WTC11 (cell line): ENCODE measurements at regions not wholly inside any gene's neighbourhood (a gene's known extent, or its start where the extent isn't known, plus 50 kb on each side); places are given as distances from the start of the nearest gene placed in this dataset.

Experiments
- ATAC-seq: fragments of 200-7000 bp; cut with Tn5 transposase; 2 replicates; pipeline ENCODE4 v1.10.0; 2021; ENCODE audit warnings: mild to moderate bottlenecking, moderate library complexity
- CTCF ChIA-PET: fragments of 300-600 bp; sonication (Branson Sonifier 250); formaldehyde crosslinking; loops from one replicate; lab custom pipeline; 2021; ENCODE audit warnings: antibody characterized with exemption; lab: Charles Lee
- POLR2A ChIA-PET: fragments of 350-600 bp; sonication (Branson Sonifier 250); formaldehyde crosslinking; loops from one replicate; lab custom pipeline; 2021; ENCODE audit warnings: antibody characterized with exemption; lab: Charles Lee
- DNase-seq: peaks from one replicate; pipeline ENCODE4 v3.0.0; 2021; ENCODE audit warnings: low spot score
- H3K27ac Mint-ChIP-seq: 2 replicates; pipeline ENCODE4 v1.8.0; 2021; ENCODE audit warnings: mixed read lengths
- H3K27me3 Mint-ChIP-seq: 2 replicates; pipeline ENCODE4 v1.8.0; 2021; ENCODE audit warnings: low read depth, mild to moderate bottlenecking, moderate library complexity, mixed read lengths
- H3K36me3 Mint-ChIP-seq: 2 replicates; pipeline ENCODE4 v1.8.0; 2021; ENCODE audit warnings: mixed read lengths
- H3K4me1 Mint-ChIP-seq: 2 replicates; pipeline ENCODE4 v1.8.0; 2022; ENCODE audit warnings: mixed read lengths
- H3K4me3 Mint-ChIP-seq: 2 replicates; pipeline ENCODE4 v1.8.0; 2021; ENCODE audit warnings: mild to moderate bottlenecking, moderate library complexity, mixed read lengths
- H3K9me3 Mint-ChIP-seq: 2 replicates; pipeline ENCODE4 v1.8.0; 2021; ENCODE audit warnings: mixed read lengths
- ATF1 ChIP-seq: sonication (generic); formaldehyde crosslinking; IDR thresholded peaks from 2 replicates; pipeline ENCODE4 v1.8.1; 2023; ENCODE audit warnings: mild to moderate bottlenecking, moderate library complexity, missing genetic modification reagents
- CREB1 ChIP-seq: sonication (generic); formaldehyde crosslinking; IDR thresholded peaks from 2 replicates; pipeline ENCODE4 v1.8.0; 2023; ENCODE audit warnings: mild to moderate bottlenecking, missing genetic modification reagents
- CREM ChIP-seq: sonication (generic); formaldehyde crosslinking; IDR thresholded peaks from 2 replicates; pipeline ENCODE4 v1.8.1; 2022; ENCODE audit warnings: mild to moderate bottlenecking, missing genetic modification reagents, moderate library complexity
- EMX1 ChIP-seq: fragments of 250-450 bp; sonication (Bioruptor Pico); IDR thresholded peaks from 2 replicates; pipeline ENCODE4 v1.8.0; 2021; ENCODE audit warnings: mild to moderate bottlenecking
- ESRRA ChIP-seq: sonication (generic); formaldehyde crosslinking; IDR thresholded peaks from 2 replicates; pipeline ENCODE4 v1.8.1; 2022; ENCODE audit warnings: mild to moderate bottlenecking, missing genetic modification reagents, borderline replicate concordance
- ETV6 ChIP-seq: sonication (generic); formaldehyde crosslinking; IDR thresholded peaks from 2 replicates; pipeline ENCODE4 v1.8.1; 2022; ENCODE audit warnings: mild to moderate bottlenecking, missing genetic modification reagents
- FOXK1 ChIP-seq: sonication (generic); formaldehyde crosslinking; IDR thresholded peaks from 2 replicates; pipeline ENCODE4 v1.8.0; 2022; ENCODE audit warnings: mild to moderate bottlenecking, moderate library complexity, missing genetic modification reagents
- GTF2I ChIP-seq: fragments of 250-450 bp; sonication (Bioruptor Pico); conservative IDR thresholded peaks from 2 replicates; pipeline ENCODE4 v1.4.0; 2021; ENCODE audit warnings: mild to moderate bottlenecking
- HMGA2 ChIP-seq: fragments of 250-450 bp; sonication (Bioruptor Pico); IDR thresholded peaks from 2 replicates; pipeline ENCODE4 v1.4.0; 2021; ENCODE audit warnings: mild to moderate bottlenecking, moderate library complexity
- IRF2 ChIP-seq: sonication (generic); formaldehyde crosslinking; IDR thresholded peaks from 2 replicates; pipeline ENCODE4 v1.8.0; 2022; ENCODE audit warnings: low read depth, missing genetic modification reagents, borderline replicate concordance
- NFATC4 ChIP-seq: fragments of 250-450 bp; sonication (Bioruptor Pico); IDR thresholded peaks from 2 replicates; pipeline ENCODE4 v1.9.0; 2021; ENCODE audit warnings: mild to moderate bottlenecking
- SOX15 ChIP-seq: fragments of 250-450 bp; sonication (Bioruptor Pico); IDR thresholded peaks from 2 replicates; pipeline ENCODE4 v1.9.0; 2021; ENCODE audit warnings: mild to moderate bottlenecking
- TEAD4 ChIP-seq: sonication (generic); formaldehyde crosslinking; IDR thresholded peaks from 2 replicates; pipeline ENCODE4 v1.8.0; 2022; ENCODE audit warnings: mild to moderate bottlenecking, missing genetic modification reagents
- ZNF232 ChIP-seq: sonication (generic); formaldehyde crosslinking; IDR thresholded peaks from 2 replicates; pipeline ENCODE4 v1.8.0; 2022; ENCODE audit warnings: mild to moderate bottlenecking, missing genetic modification reagents
- TF ChIP-seq, protein P1 (sequence below): sonication (generic); formaldehyde crosslinking; IDR thresholded peaks from 2 replicates; pipeline ENCODE4 v1.8.1; 2022; ENCODE audit warnings: low read depth, missing genetic modification reagents, borderline replicate concordance
- TF ChIP-seq, protein P2 (sequence below): sonication (generic); formaldehyde crosslinking; IDR thresholded peaks from 2 replicates; pipeline ENCODE4 v1.8.1; 2023; ENCODE audit warnings: mild to moderate bottlenecking, missing genetic modification reagents
- TF ChIP-seq, protein P3 (sequence below): fragments of 250-450 bp; sonication (Bioruptor Pico); conservative IDR thresholded peaks from 2 replicates; pipeline ENCODE4 v1.9.0; 2021; ENCODE audit warnings: mild to moderate bottlenecking
- TF ChIP-seq, protein P4 (sequence below): fragments of 250-450 bp; sonication (Bioruptor Pico); IDR thresholded peaks from 2 replicates; pipeline ENCODE4 v1.9.0; 2021; ENCODE audit warnings: mild to moderate bottlenecking, borderline replicate concordance
- TF ChIP-seq, protein P5 (sequence below): sonication (generic); formaldehyde crosslinking; IDR thresholded peaks from 2 replicates; pipeline ENCODE4 v1.8.0; 2022; ENCODE audit warnings: mild to moderate bottlenecking, missing genetic modification reagents
- TF ChIP-seq, protein P6 (sequence below): fragments of 250-450 bp; sonication (Bioruptor Pico); IDR thresholded peaks from 2 replicates; pipeline ENCODE4 v1.9.0; 2021; ENCODE audit warnings: mild to moderate bottlenecking
- TF ChIP-seq, protein P7 (sequence below): sonication (generic); formaldehyde crosslinking; IDR thresholded peaks from 2 replicates; pipeline ENCODE4 v1.8.1; 2023; ENCODE audit warnings: mild to moderate bottlenecking, missing genetic modification reagents

DNA sequence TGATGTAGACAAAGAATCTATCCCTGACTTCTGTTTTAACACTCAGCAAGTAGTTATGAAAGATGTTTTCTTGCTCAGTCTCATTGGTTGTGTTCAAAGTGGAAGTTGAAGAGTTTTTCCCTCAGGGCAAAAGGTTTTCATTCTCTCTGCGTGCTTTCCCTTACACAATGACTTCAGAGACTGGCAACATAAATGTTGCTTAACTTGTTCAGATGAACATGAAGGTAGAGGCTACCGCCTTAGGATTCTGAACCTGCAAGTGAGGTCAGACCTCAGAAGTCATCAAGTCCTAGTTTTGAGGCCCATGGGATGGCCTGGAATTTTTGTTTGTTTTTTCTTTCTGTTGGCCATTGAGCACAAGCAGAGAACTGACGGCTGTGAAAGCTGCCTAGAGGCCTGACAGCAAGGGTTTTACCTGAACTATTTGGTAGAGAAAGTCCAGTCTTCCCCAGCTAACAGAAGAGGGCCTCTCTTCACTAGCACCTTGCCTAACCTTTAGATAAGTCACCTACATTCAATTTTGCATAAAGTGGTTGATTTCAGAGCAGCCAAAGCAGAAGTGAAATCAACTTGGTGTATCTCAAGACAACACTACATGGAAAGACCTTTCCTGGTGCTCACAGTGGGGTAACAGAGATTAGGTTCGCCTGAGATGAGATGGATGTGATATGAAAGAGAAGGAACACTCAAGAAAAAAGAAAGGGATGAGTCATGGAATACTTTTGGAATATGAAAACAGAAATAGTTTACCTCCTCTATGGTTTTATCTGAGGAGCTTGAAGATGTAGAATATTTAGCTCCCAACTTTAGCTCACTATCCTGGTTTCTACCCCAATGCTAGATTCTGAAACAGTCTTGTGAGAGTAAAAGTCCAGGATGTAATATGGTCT is 53.6 kb upstream of the AP4E1 start (continued):
- TF ChIP-seq, protein P1, sequence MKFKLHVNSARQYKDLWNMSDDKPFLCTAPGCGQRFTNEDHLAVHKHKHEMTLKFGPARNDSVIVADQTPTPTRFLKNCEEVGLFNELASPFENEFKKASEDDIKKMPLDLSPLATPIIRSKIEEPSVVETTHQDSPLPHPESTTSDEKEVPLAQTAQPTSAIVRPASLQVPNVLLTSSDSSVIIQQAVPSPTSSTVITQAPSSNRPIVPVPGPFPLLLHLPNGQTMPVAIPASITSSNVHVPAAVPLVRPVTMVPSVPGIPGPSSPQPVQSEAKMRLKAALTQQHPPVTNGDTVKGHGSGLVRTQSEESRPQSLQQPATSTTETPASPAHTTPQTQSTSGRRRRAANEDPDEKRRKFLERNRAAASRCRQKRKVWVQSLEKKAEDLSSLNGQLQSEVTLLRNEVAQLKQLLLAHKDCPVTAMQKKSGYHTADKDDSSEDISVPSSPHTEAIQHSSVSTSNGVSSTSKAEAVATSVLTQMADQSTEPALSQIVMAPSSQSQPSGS (CRISPR knock-in tag) = no peak

DNA sequence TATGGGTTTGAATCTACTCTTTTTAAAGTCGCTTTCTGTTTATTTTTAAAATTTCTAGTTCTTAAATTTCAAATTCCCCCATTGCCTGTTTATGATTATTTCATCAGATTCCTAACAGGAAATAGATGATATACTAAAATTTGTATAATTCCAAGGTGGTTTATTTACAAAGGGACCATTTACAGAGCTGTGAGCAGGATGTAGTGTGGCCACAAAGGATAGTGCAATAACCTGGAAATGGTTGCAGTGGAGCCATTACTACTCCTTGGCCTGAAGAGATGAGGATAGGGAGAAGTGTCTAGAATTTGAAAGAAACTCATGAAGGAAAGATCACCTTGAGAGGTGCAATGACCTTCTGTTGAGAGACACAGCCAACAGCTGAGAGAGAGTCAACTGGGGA is 58.5 kb upstream of the AP4E1 start:
- POLR2A ChIA-PET = no interaction called here
- no peak for TF ChIP-seq FOXK1 (CRISPR knock-in tag)
- TF ChIP-seq CREM (CRISPR knock-in tag) = no peak
- no peak for TF ChIP-seq EMX1
- no peak for TF ChIP-seq HMGA2 (CRISPR knock-in tag)
- no peak for TF ChIP-seq ZNF232
- no peak for TF ChIP-seq GTF2I (CRISPR knock-in tag)
- TF ChIP-seq TEAD4 (CRISPR knock-in tag) = no peak
- TF ChIP-seq, protein P2, sequence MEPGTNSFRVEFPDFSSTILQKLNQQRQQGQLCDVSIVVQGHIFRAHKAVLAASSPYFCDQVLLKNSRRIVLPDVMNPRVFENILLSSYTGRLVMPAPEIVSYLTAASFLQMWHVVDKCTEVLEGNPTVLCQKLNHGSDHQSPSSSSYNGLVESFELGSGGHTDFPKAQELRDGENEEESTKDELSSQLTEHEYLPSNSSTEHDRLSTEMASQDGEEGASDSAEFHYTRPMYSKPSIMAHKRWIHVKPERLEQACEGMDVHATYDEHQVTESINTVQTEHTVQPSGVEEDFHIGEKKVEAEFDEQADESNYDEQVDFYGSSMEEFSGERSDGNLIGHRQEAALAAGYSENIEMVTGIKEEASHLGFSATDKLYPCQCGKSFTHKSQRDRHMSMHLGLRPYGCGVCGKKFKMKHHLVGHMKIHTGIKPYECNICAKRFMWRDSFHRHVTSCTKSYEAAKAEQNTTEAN = no peak
- TF ChIP-seq, protein P3, sequence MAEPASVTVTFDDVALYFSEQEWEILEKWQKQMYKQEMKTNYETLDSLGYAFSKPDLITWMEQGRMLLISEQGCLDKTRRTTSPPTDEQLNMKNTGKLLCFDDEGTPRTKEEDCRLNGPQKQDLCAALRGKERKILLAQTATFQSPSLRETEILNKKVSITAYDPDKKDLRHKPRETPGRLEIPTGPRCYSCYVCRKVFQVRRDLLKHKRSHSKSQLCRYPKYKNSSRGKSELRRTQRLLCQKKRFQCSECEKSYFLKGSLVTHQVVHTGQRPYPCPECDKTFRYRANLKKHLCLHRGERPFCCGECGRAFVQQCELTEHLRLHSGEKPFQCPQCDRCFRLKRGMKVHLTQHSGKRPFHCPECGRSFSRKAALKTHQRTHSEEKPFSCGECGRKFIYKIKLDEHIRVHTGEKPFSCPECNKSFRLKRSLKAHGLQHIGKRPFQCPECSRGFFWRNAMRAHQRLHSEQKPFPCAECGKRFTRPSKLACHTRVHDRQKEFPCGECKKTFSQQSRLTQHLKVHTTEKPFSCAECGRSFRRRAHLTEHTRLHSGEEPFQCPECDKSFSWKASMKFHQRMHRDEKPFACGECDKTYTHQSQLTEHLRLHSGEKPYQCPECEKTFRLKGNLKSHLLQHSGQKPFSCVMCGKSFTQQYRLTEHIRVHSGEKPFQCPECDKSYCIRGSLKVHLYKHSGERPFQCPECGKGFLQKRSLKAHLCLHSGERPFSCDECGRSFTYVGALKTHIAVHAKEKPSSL = no peak
- no peak for TF ChIP-seq SOX15 (CRISPR knock-in tag)
- TF ChIP-seq CREB1 (CRISPR knock-in tag) = no peak
- TF ChIP-seq, protein P4, sequence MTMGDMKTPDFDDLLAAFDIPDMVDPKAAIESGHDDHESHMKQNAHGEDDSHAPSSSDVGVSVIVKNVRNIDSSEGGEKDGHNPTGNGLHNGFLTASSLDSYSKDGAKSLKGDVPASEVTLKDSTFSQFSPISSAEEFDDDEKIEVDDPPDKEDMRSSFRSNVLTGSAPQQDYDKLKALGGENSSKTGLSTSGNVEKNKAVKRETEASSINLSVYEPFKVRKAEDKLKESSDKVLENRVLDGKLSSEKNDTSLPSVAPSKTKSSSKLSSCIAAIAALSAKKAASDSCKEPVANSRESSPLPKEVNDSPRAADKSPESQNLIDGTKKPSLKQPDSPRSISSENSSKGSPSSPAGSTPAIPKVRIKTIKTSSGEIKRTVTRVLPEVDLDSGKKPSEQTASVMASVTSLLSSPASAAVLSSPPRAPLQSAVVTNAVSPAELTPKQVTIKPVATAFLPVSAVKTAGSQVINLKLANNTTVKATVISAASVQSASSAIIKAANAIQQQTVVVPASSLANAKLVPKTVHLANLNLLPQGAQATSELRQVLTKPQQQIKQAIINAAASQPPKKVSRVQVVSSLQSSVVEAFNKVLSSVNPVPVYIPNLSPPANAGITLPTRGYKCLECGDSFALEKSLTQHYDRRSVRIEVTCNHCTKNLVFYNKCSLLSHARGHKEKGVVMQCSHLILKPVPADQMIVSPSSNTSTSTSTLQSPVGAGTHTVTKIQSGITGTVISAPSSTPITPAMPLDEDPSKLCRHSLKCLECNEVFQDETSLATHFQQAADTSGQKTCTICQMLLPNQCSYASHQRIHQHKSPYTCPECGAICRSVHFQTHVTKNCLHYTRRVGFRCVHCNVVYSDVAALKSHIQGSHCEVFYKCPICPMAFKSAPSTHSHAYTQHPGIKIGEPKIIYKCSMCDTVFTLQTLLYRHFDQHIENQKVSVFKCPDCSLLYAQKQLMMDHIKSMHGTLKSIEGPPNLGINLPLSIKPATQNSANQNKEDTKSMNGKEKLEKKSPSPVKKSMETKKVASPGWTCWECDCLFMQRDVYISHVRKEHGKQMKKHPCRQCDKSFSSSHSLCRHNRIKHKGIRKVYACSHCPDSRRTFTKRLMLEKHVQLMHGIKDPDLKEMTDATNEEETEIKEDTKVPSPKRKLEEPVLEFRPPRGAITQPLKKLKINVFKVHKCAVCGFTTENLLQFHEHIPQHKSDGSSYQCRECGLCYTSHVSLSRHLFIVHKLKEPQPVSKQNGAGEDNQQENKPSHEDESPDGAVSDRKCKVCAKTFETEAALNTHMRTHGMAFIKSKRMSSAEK (CRISPR knock-in tag) = no peak
- no peak for TF ChIP-seq ESRRA (CRISPR knock-in tag)
- TF ChIP-seq, protein P5, sequence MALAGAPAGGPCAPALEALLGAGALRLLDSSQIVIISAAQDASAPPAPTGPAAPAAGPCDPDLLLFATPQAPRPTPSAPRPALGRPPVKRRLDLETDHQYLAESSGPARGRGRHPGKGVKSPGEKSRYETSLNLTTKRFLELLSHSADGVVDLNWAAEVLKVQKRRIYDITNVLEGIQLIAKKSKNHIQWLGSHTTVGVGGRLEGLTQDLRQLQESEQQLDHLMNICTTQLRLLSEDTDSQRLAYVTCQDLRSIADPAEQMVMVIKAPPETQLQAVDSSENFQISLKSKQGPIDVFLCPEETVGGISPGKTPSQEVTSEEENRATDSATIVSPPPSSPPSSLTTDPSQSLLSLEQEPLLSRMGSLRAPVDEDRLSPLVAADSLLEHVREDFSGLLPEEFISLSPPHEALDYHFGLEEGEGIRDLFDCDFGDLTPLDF (CRISPR knock-in tag) = no peak
- TF ChIP-seq ATF1 (CRISPR knock-in tag) = no peak
- no peak for TF ChIP-seq IRF2 (CRISPR knock-in tag)
- TF ChIP-seq NFATC4 (CRISPR knock-in tag) = no peak
- no peak for TF ChIP-seq ETV6 (CRISPR knock-in tag)
- TF ChIP-seq, protein P6, sequence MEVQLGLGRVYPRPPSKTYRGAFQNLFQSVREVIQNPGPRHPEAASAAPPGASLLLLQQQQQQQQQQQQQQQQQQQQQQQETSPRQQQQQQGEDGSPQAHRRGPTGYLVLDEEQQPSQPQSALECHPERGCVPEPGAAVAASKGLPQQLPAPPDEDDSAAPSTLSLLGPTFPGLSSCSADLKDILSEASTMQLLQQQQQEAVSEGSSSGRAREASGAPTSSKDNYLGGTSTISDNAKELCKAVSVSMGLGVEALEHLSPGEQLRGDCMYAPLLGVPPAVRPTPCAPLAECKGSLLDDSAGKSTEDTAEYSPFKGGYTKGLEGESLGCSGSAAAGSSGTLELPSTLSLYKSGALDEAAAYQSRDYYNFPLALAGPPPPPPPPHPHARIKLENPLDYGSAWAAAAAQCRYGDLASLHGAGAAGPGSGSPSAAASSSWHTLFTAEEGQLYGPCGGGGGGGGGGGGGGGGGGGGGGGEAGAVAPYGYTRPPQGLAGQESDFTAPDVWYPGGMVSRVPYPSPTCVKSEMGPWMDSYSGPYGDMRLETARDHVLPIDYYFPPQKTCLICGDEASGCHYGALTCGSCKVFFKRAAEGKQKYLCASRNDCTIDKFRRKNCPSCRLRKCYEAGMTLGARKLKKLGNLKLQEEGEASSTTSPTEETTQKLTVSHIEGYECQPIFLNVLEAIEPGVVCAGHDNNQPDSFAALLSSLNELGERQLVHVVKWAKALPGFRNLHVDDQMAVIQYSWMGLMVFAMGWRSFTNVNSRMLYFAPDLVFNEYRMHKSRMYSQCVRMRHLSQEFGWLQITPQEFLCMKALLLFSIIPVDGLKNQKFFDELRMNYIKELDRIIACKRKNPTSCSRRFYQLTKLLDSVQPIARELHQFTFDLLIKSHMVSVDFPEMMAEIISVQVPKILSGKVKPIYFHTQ (CRISPR knock-in tag) = no peak
- TF ChIP-seq, protein P7, sequence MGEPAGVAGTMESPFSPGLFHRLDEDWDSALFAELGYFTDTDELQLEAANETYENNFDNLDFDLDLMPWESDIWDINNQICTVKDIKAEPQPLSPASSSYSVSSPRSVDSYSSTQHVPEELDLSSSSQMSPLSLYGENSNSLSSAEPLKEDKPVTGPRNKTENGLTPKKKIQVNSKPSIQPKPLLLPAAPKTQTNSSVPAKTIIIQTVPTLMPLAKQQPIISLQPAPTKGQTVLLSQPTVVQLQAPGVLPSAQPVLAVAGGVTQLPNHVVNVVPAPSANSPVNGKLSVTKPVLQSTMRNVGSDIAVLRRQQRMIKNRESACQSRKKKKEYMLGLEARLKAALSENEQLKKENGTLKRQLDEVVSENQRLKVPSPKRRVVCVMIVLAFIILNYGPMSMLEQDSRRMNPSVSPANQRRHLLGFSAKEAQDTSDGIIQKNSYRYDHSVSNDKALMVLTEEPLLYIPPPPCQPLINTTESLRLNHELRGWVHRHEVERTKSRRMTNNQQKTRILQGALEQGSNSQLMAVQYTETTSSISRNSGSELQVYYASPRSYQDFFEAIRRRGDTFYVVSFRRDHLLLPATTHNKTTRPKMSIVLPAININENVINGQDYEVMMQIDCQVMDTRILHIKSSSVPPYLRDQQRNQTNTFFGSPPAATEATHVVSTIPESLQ (CRISPR knock-in tag) = no peak
- Mint-ChIP-seq H3K36me3 (no peaks in the 10 kb centered on the region), H3K4me3 (no peak overlapping the region), H3K4me1 (no peaks in the 10 kb centered on the region), H3K27ac (no peak overlapping the region), H3K9me3 (no peaks in the 10 kb centered on the region), H3K27me3 (no peaks in the 10 kb centered on the region; the same call in 1 of the 2 replicates)
- DNase-seq = no peak
- CTCF ChIA-PET = no interaction called here
- no peak for ATAC-seq
